Adrenal gland (tissue), 9 donors: ENCODE measurements at regions not wholly inside any gene's neighbourhood (a gene's known extent, or its start where the extent isn't known, plus 50 kb on each side); places are given as distances from the start of the nearest gene placed in this dataset.

Experiments
- DNase-seq, 7 donors: peaks; one replicate each; pipeline ENCODE4 v3.0.0-alpha.2; 2019 to 2020
- H3K27ac ChIP-seq, 5 donors: fragments of 200-600 bp; sonication (generic) in 4 of 5; 1 replicate in 3 of 5; 2 replicates in 2 of 5; pipeline versions ENCODE4 v1.5.1 to v1.8.0; 2016 to 2020; ENCODE audit warnings: mild to moderate bottlenecking in 1 of 5
- H3K27me3 ChIP-seq: fragments of 200-600 bp; 2 replicates; pipeline ENCODE4 v1.8.0; 2021
- H3K36me3 ChIP-seq, 2 donors: fragments of 200-600 bp; replicated peaks in 1 of 2; 1 replicate in 1 of 2; 2 replicates in 1 of 2; pipeline versions ENCODE4 v1.5.1 to v1.8.0; 2018 to 2022
- H3K4me1 ChIP-seq, 2 donors: fragments of 200-600 bp; replicated peaks in 1 of 2; 1 replicate in 1 of 2; 2 replicates in 1 of 2; pipeline versions ENCODE4 v1.5.1 to v1.8.0; 2018 to 2021
- H3K4me3 ChIP-seq, 4 donors: fragments of 200-600 bp; sonication (generic) in 3 of 4; one replicate each; pipeline ENCODE4 v1.5.1; 2016 to 2018
- H3K9me3 ChIP-seq, 3 donors: fragments of 200-600 bp; sonication (generic) in 1 of 3; replicated peaks in 1 of 3; 1 replicate in 2 of 3; 2 replicates in 1 of 3; pipeline versions ENCODE4 v1.5.1 to v1.8.0; 2016 to 2021
- POLR2A ChIP-seq, 2 donors: fragments of 450-650 bp; IDR thresholded peaks; one replicate each; pipeline ENCODE4 v1.6.1; 2017; ENCODE audit warnings: antibody characterized with exemption in 2 of 2, mild to moderate bottlenecking in 2 of 2, moderate library complexity in 1 of 2
- WGBS, 4 donors: extraction: QIAGEN DNeasy Blood & Tissue Kit in 2 of 4; methylation state at CpG; one replicate each; pipeline versions ENCODE4 v1.1.5 to v1.1.7; 2013 to 2017; 5-methylcytosine and 5-hydroxymethylcytosine counted together
- intact Hi-C, 2 donors: fragments of 100-400 bp; cut with DNase I; formaldehyde crosslinking; loops; one replicate each; pipeline versions ENCODE4 v1.14.1 to v1.15.0; 2022 to 2023
- TF ChIP-seq, protein P1 (sequence below), 6 experiments: fragments of 450-650 bp in 4 of 6; fragments of 200-600 bp in 2 of 6; sonication (generic) in 1 of 6; IDR thresholded peaks; 1 replicate in 5 of 6; 2 replicates in 1 of 6; pipeline versions ENCODE4 v1.5.1 to v1.8.0; 2016 to 2021; ENCODE audit warnings: antibody characterized with exemption in 6 of 6, mild to moderate bottlenecking in 2 of 6, moderate library complexity in 1 of 6
- donor health status: healthy with polysubstance abuse.
- donor health status: Bipolar disorder and iron deficiency.
- donor health status: DM: yes; HTN: yes; CAD: no.
- donor health status: DM: no; HTN: no; CAD: no.
- donor health status: DM: no; HTN: no; CAD: no.

- Histone ChIP-seq H3K36me3 (no peaks in the 10 kb centered on the region), H3K27ac (no peak overlapping the region), H3K27me3 (no peaks in the 10 kb centered on the region), H3K9me3 (no peaks in the 10 kb centered on the region), H3K4me1 (no peaks in the 10 kb centered on the region), H3K4me3 (no peak overlapping the region)
- WGBS, 4 donors: 66 to 71% (median 69%) methylated on average over 4 of the region's 4 CpGs
- intact Hi-C loops: no loop called here
- TF ChIP-seq, protein P1, sequence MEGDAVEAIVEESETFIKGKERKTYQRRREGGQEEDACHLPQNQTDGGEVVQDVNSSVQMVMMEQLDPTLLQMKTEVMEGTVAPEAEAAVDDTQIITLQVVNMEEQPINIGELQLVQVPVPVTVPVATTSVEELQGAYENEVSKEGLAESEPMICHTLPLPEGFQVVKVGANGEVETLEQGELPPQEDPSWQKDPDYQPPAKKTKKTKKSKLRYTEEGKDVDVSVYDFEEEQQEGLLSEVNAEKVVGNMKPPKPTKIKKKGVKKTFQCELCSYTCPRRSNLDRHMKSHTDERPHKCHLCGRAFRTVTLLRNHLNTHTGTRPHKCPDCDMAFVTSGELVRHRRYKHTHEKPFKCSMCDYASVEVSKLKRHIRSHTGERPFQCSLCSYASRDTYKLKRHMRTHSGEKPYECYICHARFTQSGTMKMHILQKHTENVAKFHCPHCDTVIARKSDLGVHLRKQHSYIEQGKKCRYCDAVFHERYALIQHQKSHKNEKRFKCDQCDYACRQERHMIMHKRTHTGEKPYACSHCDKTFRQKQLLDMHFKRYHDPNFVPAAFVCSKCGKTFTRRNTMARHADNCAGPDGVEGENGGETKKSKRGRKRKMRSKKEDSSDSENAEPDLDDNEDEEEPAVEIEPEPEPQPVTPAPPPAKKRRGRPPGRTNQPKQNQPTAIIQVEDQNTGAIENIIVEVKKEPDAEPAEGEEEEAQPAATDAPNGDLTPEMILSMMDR (IDR thresholded peaks at IDR 0.05): no peak
- no peak for TF ChIP-seq POLR2A (IDR thresholded peaks at IDR 0.05)
- no peak for DNase-seq
Measured at GRCh38 chr11:42473106-42473505, 838.7 kb upstream of the API5 start.

- TF ChIP-seq, protein P1 (IDR thresholded peaks at IDR 0.05): no peak
- no peak for TF ChIP-seq POLR2A (IDR thresholded peaks at IDR 0.05)
- H3K27me3 ChIP-seq: no peaks in the 10 kb centered on the region
- no peak overlapping the region for H3K27ac ChIP-seq
- no peaks in the 10 kb centered on the region for H3K36me3 ChIP-seq
- no peaks in the 10 kb centered on the region for H3K4me1 ChIP-seq
- H3K4me3 ChIP-seq: no peak overlapping the region
- no peak for DNase-seq
- intact Hi-C loops: no loop called here
- no peaks in the 10 kb centered on the region for H3K9me3 ChIP-seq
Measured at GRCh38 chr11:42482822-42483221, 829.0 kb upstream of the API5 start.

DNA sequence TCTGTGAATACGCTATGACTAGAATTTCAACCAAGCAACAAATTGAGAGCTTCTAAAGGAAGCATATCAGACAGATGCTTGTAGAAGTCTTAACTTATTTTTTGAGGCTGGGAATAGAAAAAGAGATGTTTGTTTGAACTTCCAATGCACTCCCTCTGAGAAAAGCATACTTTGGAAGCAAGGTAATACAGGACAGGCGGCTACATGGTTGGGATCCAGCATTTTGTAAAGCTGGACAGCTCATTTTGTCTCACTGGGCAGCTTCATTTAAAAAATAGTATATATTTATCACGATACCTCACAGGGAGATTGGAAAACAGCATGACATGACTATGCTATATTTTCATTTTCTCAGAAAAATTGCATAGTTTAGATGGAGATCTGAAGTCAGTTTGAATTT is 821.3 kb upstream of the API5 start:
- H3K27me3 ChIP-seq: no peaks in the 10 kb centered on the region
- H3K27ac ChIP-seq: no peak overlapping the region
- no peak for TF ChIP-seq POLR2A (IDR thresholded peaks at IDR 0.05)
- no peaks in the 10 kb centered on the region for H3K9me3 ChIP-seq
- no peaks in the 10 kb centered on the region for H3K4me1 ChIP-seq
- intact Hi-C loops: no loop called here
- H3K4me3 ChIP-seq: no peak overlapping the region
- DNase-seq: no peak
- no peaks in the 10 kb centered on the region for H3K36me3 ChIP-seq
- 76 to 81% (median 80%) methylated on average over 3 of the region's 3 CpGs for WGBS, 4 donors

GRCh38 chr11:42494459-42494858 is 817.3 kb upstream of the API5 start:
- Histone ChIP-seq H3K4me1 (no peaks in the 10 kb centered on the region), H3K4me3 (no peak overlapping the region), H3K9me3 (no peaks in the 10 kb centered on the region), H3K36me3 (no peaks in the 10 kb centered on the region), H3K27ac (no peak overlapping the region), H3K27me3 (no peaks in the 10 kb centered on the region)
- TF ChIP-seq POLR2A (IDR thresholded peaks at IDR 0.05): no peak
- TF ChIP-seq, protein P1 (IDR thresholded peaks at IDR 0.05): no peak
- WGBS, 4 donors: 91 to 95% (median 93%) methylated on average over 9 of the region's 9 CpGs
- DNase-seq: no peak
- intact Hi-C loops: no loop called here

DNA sequence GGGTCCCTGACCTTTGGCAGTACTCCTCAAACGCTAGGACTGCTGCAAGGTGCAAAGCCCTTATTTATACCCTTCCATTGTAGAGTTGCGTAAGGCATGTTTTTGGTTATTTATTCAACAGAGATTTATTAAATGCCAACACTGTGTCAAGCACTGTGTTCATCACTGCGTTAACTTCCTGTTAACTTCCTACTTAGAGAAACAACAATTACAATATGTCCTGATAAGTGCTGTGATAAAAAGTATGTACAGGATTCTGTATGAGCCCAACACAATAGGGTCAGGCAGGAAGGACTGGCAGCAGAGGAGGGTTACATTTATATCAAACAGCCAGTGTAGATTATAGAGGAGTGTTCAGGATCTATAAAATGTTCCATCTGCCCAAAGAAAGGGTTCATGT is 812.8 kb upstream of the API5 start:
- 56 to 65% (median 60%) methylated on average over 3 of the region's 3 CpGs for WGBS, 4 donors
- DNase-seq: no peak
- Histone ChIP-seq H3K27me3 (no peaks in the 10 kb centered on the region), H3K4me1 (no peaks in the 10 kb centered on the region), H3K36me3 (no peaks in the 10 kb centered on the region), H3K9me3 (no peaks in the 10 kb centered on the region), H3K27ac (no peak overlapping the region), H3K4me3 (no peak overlapping the region)
- intact Hi-C loops: no loop called here
- TF ChIP-seq, protein P1 (IDR thresholded peaks at IDR 0.05): no peak
- no peak for TF ChIP-seq POLR2A (IDR thresholded peaks at IDR 0.05)
